ENCODE measurements at regions not wholly inside any gene's neighbourhood (a gene's known extent, or its start where the extent isn't known, plus 50 kb on each side); places are given as distances from the start of the nearest gene placed in this dataset.

- DNase-seq (ENCODE audit: low spot score): no peak
Measured at GRCh38 chr13:59229401-59229800, 934.3 kb downstream of the DIAPH3 start.

GRCh38 chr13:59229861-59230260 lies 933.9 kb downstream of the DIAPH3 start:
- no peak for DNase-seq (ENCODE audit: low spot score)

- DNase-seq (ENCODE audit: low spot score): no peak
Measured at GRCh38 chr13:59230484-59231264, 933.1 kb downstream of the DIAPH3 start.

- DNase-seq (ENCODE audit: low spot score): no peak
Measured at GRCh38 chr13:59236309-59236919, 927.3 kb downstream of the DIAPH3 start.

- no peak for DNase-seq (ENCODE audit: low spot score)
Measured at GRCh38 chr13:59236944-59237343, 926.8 kb downstream of the DIAPH3 start.

GRCh38 chr13:59247171-59247570 lies 916.6 kb downstream of the DIAPH3 start:
- DNase-seq (ENCODE audit: low spot score): peak; percentile 61

- no peak for DNase-seq (ENCODE audit: low spot score)
Measured at GRCh38 chr13:59250336-59251189, 913.2 kb downstream of the DIAPH3 start.

GRCh38 chr13:59259165-59260000 lies 904.3 kb downstream of the DIAPH3 start:
- DNase-seq (ENCODE audit: low spot score): no peak

- DNase-seq (ENCODE audit: low spot score): peak; percentile 16
Measured at GRCh38 chr13:59261928-59262488, 901.7 kb downstream of the DIAPH3 start.

GRCh38 chr13:59263531-59263930 lies 900.2 kb downstream of the DIAPH3 start:
- no peak for DNase-seq (ENCODE audit: low spot score)

- DNase-seq (ENCODE audit: low spot score): no peak
Measured at GRCh38 chr13:59266478-59267063, 897.2 kb downstream of the DIAPH3 start.

GRCh38 chr13:59269476-59269875 lies 894.3 kb downstream of the DIAPH3 start:
- DNase-seq (ENCODE audit: low spot score): no peak

- no peak for DNase-seq (ENCODE audit: low spot score)
Measured at GRCh38 chr13:59270327-59270726, 893.4 kb downstream of the DIAPH3 start.

GRCh38 chr13:59274958-59275727 lies 888.6 kb downstream of the DIAPH3 start:
- no peak for DNase-seq (ENCODE audit: low spot score)

GRCh38 chr13:59276436-59276835 lies 887.3 kb downstream of the DIAPH3 start:
- DNase-seq (ENCODE audit: low spot score): no peak

GRCh38 chr13:59277106-59277505 lies 886.6 kb downstream of the DIAPH3 start:
- no peak for DNase-seq (ENCODE audit: low spot score)

- DNase-seq (ENCODE audit: low spot score): no peak
Measured at GRCh38 chr13:59279028-59279427, 884.7 kb downstream of the DIAPH3 start.

- DNase-seq (ENCODE audit: low spot score): no peak
Measured at GRCh38 chr13:59279576-59279975, 884.2 kb downstream of the DIAPH3 start.

GRCh38 chr13:59280297-59280696 lies 883.4 kb downstream of the DIAPH3 start:
- no peak for DNase-seq (ENCODE audit: low spot score)

- DNase-seq (ENCODE audit: low spot score): no peak
Measured at GRCh38 chr13:59281453-59281852, 882.3 kb downstream of the DIAPH3 start.

All from HT-29 (cell line).